Mucosa of descending colon (tissue), 3 donors: ENCODE measurements at regions not wholly inside any gene's neighbourhood (a gene's known extent, or its start where the extent isn't known, plus 50 kb on each side); places are given as distances from the start of the nearest gene placed in this dataset.

ENCODE experiments used
- ATAC-seq: fragments of 200-7000 bp; cut with Tn5 transposase; one replicate; pipeline ENCODE4 v1.9.1; 2020; ENCODE audit warnings: mild to moderate bottlenecking, moderate library complexity
- DNase-seq, 3 donors: peaks; one replicate each; pipeline ENCODE4 v3.0.0-alpha.2; 2020
- H3K36me3 ChIP-seq: fragments of 200-600 bp; one replicate; pipeline ENCODE4 v1.8.0; 2021; ENCODE audit warnings: low read depth, mild to moderate bottlenecking
- H3K4me1 ChIP-seq: fragments of 200-600 bp; one replicate; pipeline ENCODE4 v1.8.0; 2021; ENCODE audit warnings: low read depth, mild to moderate bottlenecking
- H3K4me3 ChIP-seq: fragments of 200-600 bp; one replicate; pipeline ENCODE4 v1.8.0; 2021; ENCODE audit warnings: mild to moderate bottlenecking
- H3K9me3 ChIP-seq: fragments of 200-600 bp; one replicate; pipeline ENCODE4 v1.8.0; 2021; ENCODE audit warnings: mild to moderate bottlenecking
- CTCF ChIP-seq: fragments of 200-600 bp; IDR thresholded peaks from one replicate; pipeline ENCODE4 v1.8.0; 2022; ENCODE audit warnings: antibody characterized with exemption, mild to moderate bottlenecking
- intact Hi-C, 2 donors: fragments of 100-400 bp; cut with DNase I in 1 of 2; cut with micrococcal nuclease in 1 of 2; formaldehyde crosslinking; loops; one replicate each; pipeline versions ENCODE4 v1.11.0 to v1.11.1; 2022; cut with DNase I, micrococcal nuclease
- donor health status: DM: no; HTN: no; CAD: no; lungs with moderate emphysema.
- donor health status: DM: no; HTN: no; CAD: no.
- donor health status: DM: no; HTN: yes; CAD: no.

- Histone ChIP-seq H3K4me3 (no peak overlapping the region), H3K9me3 (no peaks in the 10 kb centered on the region), H3K4me1 (no peaks in the 10 kb centered on the region), H3K36me3 (no peaks in the 10 kb centered on the region)
- intact Hi-C loops, result no loop called here
- TF ChIP-seq CTCF, result no peak
- no peak for ATAC-seq
- no peak for DNase-seq
Observed at GRCh38 chr12:114958538-114958937, 274.6 kb upstream of the TBX3 start.

- no peaks in the 10 kb centered on the region for H3K36me3 ChIP-seq
- TF ChIP-seq CTCF, result no peak
- intact Hi-C loops, result no loop called here
Observed at GRCh38 chr12:114957225-114957624, 273.2 kb upstream of the TBX3 start.

GRCh38 chr12:114955414-114956014 lies 271.5 kb upstream of the TBX3 start:
- Histone ChIP-seq H3K4me1 (no peaks in the 10 kb centered on the region), H3K36me3 (no peaks in the 10 kb centered on the region), H3K4me3 (no peak overlapping the region), H3K9me3 (no peaks in the 10 kb centered on the region)
- TF ChIP-seq CTCF, result no peak
- intact Hi-C loops, result no loop called here
- DNase-seq (no peak), ATAC-seq (no peak)

More at GRCh38 chr12:114957225-114957624, 273.2 kb upstream of the TBX3 start:
- Histone ChIP-seq H3K4me3 (no peak overlapping the region), H3K4me1 (no peaks in the 10 kb centered on the region), H3K9me3 (no peaks in the 10 kb centered on the region)
- DNase-seq (no peak), ATAC-seq (no peak)

GRCh38 chr12:114954511-114955055 lies 270.6 kb upstream of the TBX3 start:
- intact Hi-C loops, result no loop called here
- no peak for ATAC-seq

GRCh38 chr12:114952573-114953271 lies 268.7 kb upstream of the TBX3 start:
- ATAC-seq, result no peak
- no peak for TF ChIP-seq CTCF
- no peaks in the 10 kb centered on the region for H3K4me1 ChIP-seq
- H3K4me3 ChIP-seq, result no peak overlapping the region
- H3K9me3 ChIP-seq, result no peaks in the 10 kb centered on the region
- H3K36me3 ChIP-seq, result no peaks in the 10 kb centered on the region
- no peak for DNase-seq
- intact Hi-C loops, result no loop called here

More at GRCh38 chr12:114954511-114955055, 270.6 kb upstream of the TBX3 start:
- no peaks in the 10 kb centered on the region for H3K36me3 ChIP-seq
- H3K4me3 ChIP-seq, result no peak overlapping the region
- no peaks in the 10 kb centered on the region for H3K9me3 ChIP-seq
- no peak for TF ChIP-seq CTCF
- no peaks in the 10 kb centered on the region for H3K4me1 ChIP-seq
- DNase-seq, result no peak
